Left cardiac atrium (tissue), 4 donors: ENCODE measurements at regions not wholly inside any gene's neighbourhood (a gene's known extent, or its start where the extent isn't known, plus 50 kb on each side); places are given as distances from the start of the nearest gene placed in this dataset.

Experiments used
- ATAC-seq, 2 donors: fragments of 200-7000 bp; cut with Tn5 transposase; one replicate each; pipeline ENCODE4 v1.9.1; 2020; ENCODE audit warnings: mild to moderate bottlenecking in 2 of 2, moderate library complexity in 2 of 2
- DNase-seq: peaks from one replicate; pipeline ENCODE4 v3.0.0-alpha.2; 2020
- intact Hi-C, 2 donors: fragments of 100-400 bp; cut with DNase I; formaldehyde crosslinking; loops; one replicate each; pipeline versions ENCODE4 v1.14.1 to v1.15.1; 2022 to 2023
- donor health status: DM: no; HTN: yes; CAD: no.
- donor health status: DM: no; HTN: yes; CAD: no; lungs with severe emphysema.
- donor health status: DM: yes; HTN: yes; CAD: no.
- donor health status: Dilated cardiomyopathy.

- ATAC-seq (peak in 1 of 2 donors; percentile 32), DNase-seq (no peak)
- intact Hi-C loops: loop anchor here in 1 of 2 donors (10.0 kb wide), 1 partner anchor 1085 kb away; no protein-coding TSS in a partner anchor
Observed at GRCh38 chr10:129039406-129040370, 427.4 kb upstream of the MGMT start.

GRCh38 chr10:129040377-129040776 is 426.7 kb upstream of the MGMT start:
- intact Hi-C loops: no loop called here
- ATAC-seq (no peak), DNase-seq (no peak)

- ATAC-seq (no peak), DNase-seq (no peak)
- intact Hi-C loops: no loop called here
Observed at GRCh38 chr10:129041916-129042315, 425.1 kb upstream of the MGMT start.

- intact Hi-C loops: no loop called here
- DNase-seq: no peak
- no peak for ATAC-seq
Observed at GRCh38 chr10:129042776-129043595, 424.1 kb upstream of the MGMT start.

GRCh38 chr10:129043691-129044090 is 423.4 kb upstream of the MGMT start:
- intact Hi-C loops: no loop called here
- DNase-seq (no peak), ATAC-seq (no peak)

- intact Hi-C loops: no loop called here
- DNase-seq: no peak
- no peak for ATAC-seq
Observed at GRCh38 chr10:129045599-129045998, 421.4 kb upstream of the MGMT start.

GRCh38 chr10:129046065-129046681 is 420.9 kb upstream of the MGMT start:
- no peak for DNase-seq
- intact Hi-C loops: no loop called here
- ATAC-seq: peak; percentile 42 to 72

GRCh38 chr10:129046962-129047361 is 420.1 kb upstream of the MGMT start:
- intact Hi-C loops: no loop called here
- ATAC-seq (no peak), DNase-seq (no peak)

GRCh38 chr10:129047600-129047999 is 419.4 kb upstream of the MGMT start:
- DNase-seq: no peak
- intact Hi-C loops: no loop called here
- ATAC-seq: no peak

- ATAC-seq (peak in 1 of 2 donors; percentile 18), DNase-seq (no peak)
- intact Hi-C loops: no loop called here
Observed at GRCh38 chr10:129048513-129048912, 418.5 kb upstream of the MGMT start.

- intact Hi-C loops: no loop called here
- no peak for ATAC-seq
Observed at GRCh38 chr10:129049501-129049900, 417.5 kb upstream of the MGMT start.

GRCh38 chr10:129055225-129055624 is 411.8 kb upstream of the MGMT start:
- ATAC-seq (no peak), DNase-seq (no peak)
- intact Hi-C loops: no loop called here

More at GRCh38 chr10:129049501-129049900, 417.5 kb upstream of the MGMT start:
- DNase-seq: no peak

GRCh38 chr10:129055986-129056385 is 411.1 kb upstream of the MGMT start:
- intact Hi-C loops: no loop called here
- DNase-seq (no peak), ATAC-seq (no peak)

- ATAC-seq (no peak), DNase-seq (no peak)
- intact Hi-C loops: no loop called here
Observed at GRCh38 chr10:129056734-129057689, 410.0 kb upstream of the MGMT start.

- peak in 1 of 2 donors; percentile 19 for ATAC-seq
- DNase-seq: no peak
- intact Hi-C loops: no loop called here
Observed at GRCh38 chr10:129057856-129058663, 409.0 kb upstream of the MGMT start.

- ATAC-seq (no peak), DNase-seq (no peak)
- intact Hi-C loops: no loop called here
Observed at GRCh38 chr10:129058664-129059155, 408.3 kb upstream of the MGMT start.

- intact Hi-C loops: no loop called here
Observed at GRCh38 chr10:129059977-129060376, 407.1 kb upstream of the MGMT start.

GRCh38 chr10:129063212-129063611 is 403.8 kb upstream of the MGMT start:
- no peak for ATAC-seq
- no peak for DNase-seq
- intact Hi-C loops: no loop called here

More at GRCh38 chr10:129059977-129060376, 407.1 kb upstream of the MGMT start:
- no peak for DNase-seq
- ATAC-seq: no peak
